H1 (cell line): ENCODE measurements at regions not wholly inside any gene's neighbourhood (a gene's known extent, or its start where the extent isn't known, plus 50 kb on each side); places are given as distances from the start of the nearest gene placed in this dataset.

ENCODE experiments used
- CTCF ChIA-PET: fragments of 300-600 bp; sonication (Branson Sonifier 250); formaldehyde crosslinking; loops from one replicate; lab custom pipeline; 2021; ENCODE audit not compliant: partially characterized antibody; lab: Charles Lee
- POLR2A ChIA-PET: fragments of 300-600 bp; sonication (Branson Sonifier 250); formaldehyde crosslinking; loops from one replicate; lab custom pipeline; 2021; ENCODE audit warnings: inconsistent platforms; ENCODE audit not compliant: partially characterized antibody; lab: Charles Lee
- DNase-seq, 2 experiments: peaks; one replicate each; pipeline versions ENCODE4 v3.0.0 to v3.0.0-alpha.2; 2010 to 2022; ENCODE audit warnings: low spot score in 2 of 2, low read depth in 1 of 2, mixed read lengths in 1 of 2
- FAIRE-seq: peaks from 2 replicates; lab custom pipeline; 2011; peaks lifted over from hg19 to GRCh38; lab: Jason Lieb, UNC
- H2AFZ ChIP-seq: 2 replicates; pipeline ENCODE4 v1.8.1; 2012; ENCODE audit warnings: low read length, inconsistent platforms
- H2AK5ac ChIP-seq: 2 replicates; pipeline ENCODE4 v1.6.1; 2013; ENCODE audit warnings: low read depth, low read length
- H2BK120ac ChIP-seq: replicated peaks from 2 replicates; pipeline ENCODE3; 2013; ENCODE audit warnings: low read depth, low read length, inconsistent platforms
- H2BK12ac ChIP-seq: 2 replicates; pipeline ENCODE4 v1.6.1; 2013; ENCODE audit warnings: low read depth, low read length
- H2BK15ac ChIP-seq: 2 replicates; pipeline ENCODE4 v1.6.1; 2013; ENCODE audit warnings: low read length
- H2BK20ac ChIP-seq: 2 replicates; pipeline ENCODE4 v1.6.1; 2013; ENCODE audit warnings: low read length
- H2BK5ac ChIP-seq: 2 replicates; pipeline ENCODE4 v1.6.1; 2013; ENCODE audit warnings: low read depth, low read length
- H3K14ac ChIP-seq: 2 replicates; pipeline ENCODE4 v1.6.1; 2013; ENCODE audit warnings: inconsistent platforms; ENCODE audit not compliant: insufficient read length
- H3K18ac ChIP-seq: 2 replicates; pipeline ENCODE4 v1.6.1; 2013; ENCODE audit warnings: low read length; ENCODE audit errors: extremely low read depth
- H3K23ac ChIP-seq: 2 replicates; pipeline ENCODE4 v1.6.1; 2013; ENCODE audit warnings: inconsistent platforms; ENCODE audit not compliant: insufficient read length
- H3K23me2 ChIP-seq: 2 replicates; pipeline ENCODE4 v1.6.1; 2013; ENCODE audit warnings: low read depth, low read length
- H3K27ac ChIP-seq: 2 replicates; pipeline ENCODE4 v1.6.1; 2011; ENCODE audit warnings: low read depth, low read length, inconsistent platforms
- H3K27me3 ChIP-seq, 4 experiments: replicated peaks in 1 of 4; 1 replicate in 1 of 4; 2 replicates in 3 of 4; pipeline versions ENCODE4 v1.6.1 to v1.8.1; 2011 to 2013; ENCODE audit warnings: low read length in 3 of 4, mild to moderate bottlenecking in 3 of 4, inconsistent platforms in 2 of 4, mixed read lengths in 2 of 4, moderate library complexity in 1 of 4; ENCODE audit not compliant: control insufficient read depth in 3 of 4, insufficient read depth in 3 of 4; ENCODE audit errors: extremely low read depth in 1 of 4
- H3K36me3 ChIP-seq, 4 experiments: 2 replicates each; pipeline versions ENCODE4 v1.6.1 to v1.8.1; 2011 to 2013; ENCODE audit warnings: mild to moderate bottlenecking in 4 of 4, low read length in 3 of 4, moderate library complexity in 2 of 4, control low read depth in 1 of 4, inconsistent platforms in 1 of 4; ENCODE audit not compliant: insufficient read depth in 4 of 4, control insufficient read depth in 2 of 4
- H3K4ac ChIP-seq: replicated peaks from 2 replicates; pipeline ENCODE3; 2013; ENCODE audit warnings: low read length, low read depth, mixed read lengths, inconsistent platforms; ENCODE audit not compliant: insufficient read length
- H3K4me1 ChIP-seq, 4 experiments: replicated peaks in 1 of 4; 1 replicate in 1 of 4; 2 replicates in 3 of 4; pipeline versions ENCODE4 v1.6.1 to v1.8.1; 2011 to 2013; ENCODE audit warnings: low read length in 3 of 4, inconsistent platforms in 2 of 4, mixed read lengths in 1 of 4; ENCODE audit not compliant: insufficient read depth in 4 of 4, control insufficient read depth in 3 of 4
- H3K4me2 ChIP-seq, 2 experiments: 2 replicates each; pipeline versions ENCODE4 v1.6.1 to v1.8.1; 2011 to 2013; ENCODE audit warnings: low read depth in 2 of 2, low read length in 2 of 2, control low read depth in 1 of 2, inconsistent platforms in 1 of 2, mild to moderate bottlenecking in 1 of 2; ENCODE audit not compliant: insufficient read depth in 1 of 2
- H3K4me3 ChIP-seq, 4 experiments: fragments of 200-600, 300-600 bp in 1 of 4; sonication (generic), shearing (Covaris generic), sonication (Bioruptor Twin) in 1 of 4; 2 replicates each; pipeline versions ENCODE4 v1.5.1 to v1.8.1; 2011 to 2016; ENCODE audit warnings: low read length in 4 of 4, low read depth in 3 of 4, control low read depth in 2 of 4, inconsistent platforms in 2 of 4, mild to moderate bottlenecking in 2 of 4, mixed read lengths in 1 of 4, moderate library complexity in 1 of 4; ENCODE audit not compliant: insufficient read depth in 2 of 4; ENCODE audit errors: extremely low read depth in 1 of 4
- H3K56ac ChIP-seq: replicated peaks from 2 replicates; pipeline ENCODE3; 2013; ENCODE audit warnings: low read depth, mild to moderate bottlenecking, mixed read lengths, low read length, inconsistent platforms; ENCODE audit not compliant: insufficient read length
- H3K79me1 ChIP-seq: 2 replicates; pipeline ENCODE4 v1.6.1; 2013; ENCODE audit warnings: low read depth, low read length, control low read depth
- H3K79me2 ChIP-seq, 2 experiments: 2 replicates each; pipeline versions ENCODE4 v1.6.1 to v1.8.1; 2012 to 2013; ENCODE audit warnings: low read length in 2 of 2, mild to moderate bottlenecking in 2 of 2, inconsistent platforms in 1 of 2; ENCODE audit not compliant: insufficient read depth in 2 of 2, control insufficient read depth in 1 of 2
- H3K9ac ChIP-seq, 4 experiments: replicated peaks in 1 of 4; 1 replicate in 1 of 4; 2 replicates in 3 of 4; pipeline versions ENCODE4 v1.6.1 to v1.8.1; 2011 to 2013; ENCODE audit warnings: low read depth in 3 of 4, low read length in 3 of 4, control low read depth in 2 of 4, mild to moderate bottlenecking in 2 of 4, moderate library complexity in 2 of 4, inconsistent platforms in 1 of 4; ENCODE audit errors: extremely low read depth in 1 of 4
- H3K9me3 ChIP-seq, 2 experiments: 2 replicates each; pipeline versions ENCODE4 v1.6.1 to v1.8.1; 2012 to 2013; ENCODE audit warnings: mild to moderate bottlenecking in 2 of 2, moderate library complexity in 2 of 2, control low read depth in 1 of 2, inconsistent platforms in 1 of 2, low read depth in 1 of 2, low read length in 1 of 2, mixed read lengths in 1 of 2; ENCODE audit not compliant: insufficient read depth in 2 of 2
- H4K20me1 ChIP-seq, 2 experiments: replicated peaks in 1 of 2; 2 replicates each; pipeline versions ENCODE3 to v1.8.1; 2011 to 2013; ENCODE audit warnings: inconsistent platforms in 2 of 2, low read length in 2 of 2, mild to moderate bottlenecking in 1 of 2; ENCODE audit not compliant: insufficient read depth in 2 of 2, control insufficient read depth in 1 of 2
- H4K5ac ChIP-seq: 2 replicates; pipeline ENCODE4 v1.6.1; 2013; ENCODE audit warnings: low read length, low read depth, mixed read lengths, inconsistent platforms; ENCODE audit not compliant: insufficient read length
- H4K8ac ChIP-seq: 2 replicates; pipeline ENCODE4 v1.8.0; 2013; ENCODE audit warnings: mild to moderate bottlenecking, moderate library complexity, low read length, inconsistent platforms; ENCODE audit not compliant: insufficient read depth; ENCODE audit errors: extremely low read depth
- H4K91ac ChIP-seq: replicated peaks from 2 replicates; pipeline ENCODE3; 2013; ENCODE audit warnings: low read length, mixed read lengths, inconsistent platforms; ENCODE audit not compliant: insufficient read length
- GABPA ChIP-seq: IDR thresholded peaks from 2 replicates; pipeline ENCODE4 v1.6.1; 2011; ENCODE audit warnings: mild to moderate bottlenecking, low read length, moderate library complexity, borderline replicate concordance; ENCODE audit not compliant: insufficient read depth
- NRF1 ChIP-seq: IDR thresholded peaks from 2 replicates; pipeline ENCODE4 v1.6.1; 2011; ENCODE audit warnings: mild to moderate bottlenecking, low read depth, low read length, improper control_type of control experiment
- SP4 ChIP-seq: IDR thresholded peaks from 2 replicates; pipeline ENCODE4 v1.6.1; 2012; ENCODE audit warnings: low read length, inconsistent platforms
- WGBS, 2 experiments: shearing (Covaris generic) in 1 of 2; methylation state at CpG; one replicate each; pipeline versions ENCODE4 v1.1.6 to v1.1.7; 2013 to 2015; ENCODE audit warnings: low lambda C conversion rate in 2 of 2, mixed read lengths in 2 of 2, inconsistent platforms in 1 of 2, low coverage in 1 of 2, missing lambda C conversion rate in 1 of 2; ENCODE audit not compliant: insufficient replicate concordance in 2 of 2, insufficient coverage in 1 of 2, insufficient read length in 1 of 2; ENCODE audit errors: extremely low coverage in 1 of 2, missing lambda C conversion rate in 1 of 2; 5-methylcytosine and 5-hydroxymethylcytosine counted together

GRCh38 chr1:227374846-227375245 is 56.6 kb upstream of the CDC42BPA start:
- Histone ChIP-seq H4K5ac (no peak overlapping the region), H2AFZ (no peak overlapping the region), H3K4me1 (peaks cover 0 to 7% (median 2%) of the 10 kb centered on the region in 4 experiments; a peak in 4 of 7 replicates), H3K79me2 (no peaks in the 10 kb centered on the region), H2BK5ac (no peak overlapping the region), H2BK15ac (no peak overlapping the region), H3K79me1 (no peaks in the 10 kb centered on the region), H4K8ac (no peak overlapping the region), H3K56ac (no peak overlapping the region), H3K27me3 (no peaks in the 10 kb centered on the region), H3K4ac (no peak overlapping the region), H2BK12ac (no peak overlapping the region), H3K36me3 (no peaks in the 10 kb centered on the region), H3K9me3 (no peaks in the 10 kb centered on the region), H3K18ac (no peak overlapping the region), H4K20me1 (no peaks in the 10 kb centered on the region), H3K4me3 (no peak overlapping the region), H3K23ac (no peak overlapping the region), H3K14ac (no peak overlapping the region), H3K9ac (no peak overlapping the region), H4K91ac (no peak overlapping the region), H2BK20ac (no peak overlapping the region), H2BK120ac (no peak overlapping the region), H2AK5ac (no peak overlapping the region), H3K23me2 (no peaks in the 10 kb centered on the region), H3K4me2 (no peak overlapping the region), H3K27ac (no peak overlapping the region)
- ChIA-PET POLR2A (no interaction called here), CTCF (interaction anchor here (1.0 kb wide), 1 partner anchor 30 kb away, joined by 4 read pairs; no protein-coding TSS in a partner anchor)
- TF ChIP-seq NRF1 = no peak
- TF ChIP-seq GABPA = no peak
- TF ChIP-seq SP4 = no peak
- DNase-seq (no peak), FAIRE-seq (no peak)
- no CpG with 5 or more reads among the region's 1 CpG for WGBS, 2 experiments
